Mesenchymal stem cell (in vitro differentiated cells and primary cell): ENCODE measurements at regions not wholly inside any gene's neighbourhood (a gene's known extent, or its start where the extent isn't known, plus 50 kb on each side); places are given as distances from the start of the nearest gene placed in this dataset.

ENCODE experiments used
- DNase-seq: peaks from one replicate; pipeline ENCODE4 v3.0.0-alpha.2; 2013
- H2AFZ ChIP-seq: one replicate; pipeline ENCODE4 v1.6.1; 2013; ENCODE audit warnings: low read depth, mild to moderate bottlenecking, control low read depth, inconsistent platforms, low read length, moderate library complexity
- H2AK5ac ChIP-seq: 2 replicates; pipeline ENCODE4 v1.6.1; 2013; ENCODE audit warnings: low read length, moderate library complexity, mild to moderate bottlenecking, inconsistent platforms; ENCODE audit not compliant: severe bottlenecking
- H2BK120ac ChIP-seq: one replicate; pipeline ENCODE4 v1.6.1; 2013; ENCODE audit warnings: low read depth, mild to moderate bottlenecking, inconsistent platforms, low read length, moderate library complexity
- H2BK12ac ChIP-seq, 2 experiments: one replicate each; pipeline ENCODE4 v1.6.1; 2013; ENCODE audit warnings: inconsistent platforms in 2 of 2, low read length in 2 of 2, mild to moderate bottlenecking in 2 of 2, moderate library complexity in 2 of 2, control low read depth in 1 of 2
- H2BK15ac ChIP-seq: one replicate; pipeline ENCODE4 v1.6.1; 2013; ENCODE audit warnings: mild to moderate bottlenecking, low read depth, inconsistent platforms; ENCODE audit not compliant: poor library complexity, severe bottlenecking
- H2BK5ac ChIP-seq: 2 replicates; pipeline ENCODE4 v1.6.1; 2013; ENCODE audit warnings: low read depth, mild to moderate bottlenecking, low read length, control low read depth, inconsistent platforms; ENCODE audit not compliant: poor library complexity, severe bottlenecking
- H3K14ac ChIP-seq, 2 experiments: one replicate each; pipeline ENCODE4 v1.6.1; 2013; ENCODE audit warnings: inconsistent platforms in 2 of 2, low read length in 2 of 2, control low read depth in 1 of 2, mild to moderate bottlenecking in 1 of 2, moderate library complexity in 1 of 2
- H3K18ac ChIP-seq, 2 experiments: one replicate each; pipeline ENCODE4 v1.6.1; 2013; ENCODE audit warnings: inconsistent platforms in 2 of 2, low read length in 2 of 2, control low read depth in 1 of 2, low read depth in 1 of 2, mild to moderate bottlenecking in 1 of 2
- H3K23ac ChIP-seq, 2 experiments: one replicate each; pipeline ENCODE4 v1.6.1; 2013; ENCODE audit warnings: inconsistent platforms in 2 of 2, low read length in 2 of 2, mild to moderate bottlenecking in 2 of 2, moderate library complexity in 2 of 2, control low read depth in 1 of 2
- H3K27ac ChIP-seq: 2 replicates; pipeline ENCODE4 v1.5.1; 2013; ENCODE audit warnings: mild to moderate bottlenecking, moderate library complexity, low read length, control low read depth, inconsistent platforms; ENCODE audit not compliant: poor library complexity, severe bottlenecking
- H3K27me3 ChIP-seq, 2 experiments: 2 replicates each; pipeline versions ENCODE4 v1.6.1 to v1.7.0; 2013; ENCODE audit warnings: low read length in 2 of 2, mild to moderate bottlenecking in 2 of 2, moderate library complexity in 2 of 2, control low read depth in 1 of 2, inconsistent platforms in 1 of 2; ENCODE audit not compliant: control insufficient read depth in 1 of 2, insufficient read depth in 1 of 2
- H3K36me3 ChIP-seq, 2 experiments: 2 replicates each; pipeline versions ENCODE4 v1.6.1 to v1.7.0; 2013; ENCODE audit warnings: low read length in 2 of 2, control low read depth in 1 of 2, inconsistent platforms in 1 of 2, low read depth in 1 of 2, mild to moderate bottlenecking in 1 of 2; ENCODE audit not compliant: insufficient read depth in 2 of 2, control insufficient read depth in 1 of 2
- H3K4ac ChIP-seq, 2 experiments: one replicate each; pipeline ENCODE4 v1.6.1; 2013; ENCODE audit warnings: inconsistent platforms in 2 of 2, low read length in 2 of 2, mild to moderate bottlenecking in 2 of 2, moderate library complexity in 2 of 2, control low read depth in 1 of 2, low read depth in 1 of 2
- H3K4me1 ChIP-seq: 2 replicates; pipeline ENCODE4 v1.6.1; 2013; ENCODE audit warnings: low read depth, low read length, control low read depth; ENCODE audit not compliant: control insufficient read depth, insufficient read depth
- H3K4me2 ChIP-seq: 2 replicates; pipeline ENCODE4 v1.6.1; 2013; ENCODE audit warnings: low read length, mild to moderate bottlenecking, inconsistent platforms; ENCODE audit not compliant: poor library complexity, severe bottlenecking
- H3K4me3 ChIP-seq, 2 experiments: 2 replicates each; pipeline versions ENCODE4 v1.5.1 to v1.7.0; 2013; ENCODE audit warnings: low read length in 2 of 2, mild to moderate bottlenecking in 2 of 2, control low read depth in 1 of 2, low read depth in 1 of 2; ENCODE audit not compliant: insufficient read depth in 1 of 2
- H3K79me1 ChIP-seq: replicated peaks from 2 replicates; pipeline ENCODE4 v1.6.1; 2013; ENCODE audit warnings: mild to moderate bottlenecking, control low read depth, low read length, inconsistent platforms; ENCODE audit not compliant: poor library complexity, severe bottlenecking
- H3K9ac ChIP-seq: 2 replicates; pipeline ENCODE4 v1.7.0; 2013; ENCODE audit warnings: mild to moderate bottlenecking, low read length, moderate library complexity
- H3K9me3 ChIP-seq: 2 replicates; pipeline ENCODE4 v1.7.0; 2013; ENCODE audit warnings: mild to moderate bottlenecking, low read length; ENCODE audit not compliant: control insufficient read depth
- H4K8ac ChIP-seq: one replicate; pipeline ENCODE4 v1.6.1; 2013; ENCODE audit warnings: inconsistent platforms, mild to moderate bottlenecking, low read length, moderate library complexity
- H4K91ac ChIP-seq: one replicate; pipeline ENCODE4 v1.6.1; 2013; ENCODE audit warnings: mild to moderate bottlenecking, low read length, inconsistent platforms
- WGBS: methylation state at CpG from one replicate; pipeline ENCODE4 v1.1.7; 2013; ENCODE audit warnings: mixed read lengths; 5-methylcytosine and 5-hydroxymethylcytosine counted together

DNA sequence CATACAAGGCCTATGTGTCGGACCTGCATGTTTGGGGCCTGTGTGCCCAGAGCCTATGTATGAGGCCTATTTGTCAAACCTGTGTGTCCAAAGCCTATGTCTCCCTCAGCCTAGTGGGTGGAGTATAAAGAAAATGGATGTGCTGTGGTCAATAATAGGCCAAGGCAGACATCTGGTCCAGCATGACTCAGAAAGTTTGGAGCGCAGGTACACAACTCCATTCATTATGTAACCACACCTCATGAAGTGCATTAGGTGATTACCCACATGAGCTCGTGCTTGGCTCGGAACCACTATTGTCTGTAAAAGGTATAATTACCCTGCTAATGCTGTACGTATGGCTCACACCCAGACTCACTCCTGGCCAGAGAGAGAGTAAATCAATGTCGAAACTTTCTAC, 302.4 kb upstream of the POU3F2 start:
- DNase-seq: no peak
- no peak overlapping the region for H2BK12ac ChIP-seq
- H4K8ac ChIP-seq: no peak overlapping the region
- H2AFZ ChIP-seq: no peak overlapping the region
- no peaks in the 10 kb centered on the region for H3K9me3 ChIP-seq
- H3K4me1 ChIP-seq: no peaks in the 10 kb centered on the region
- no peak overlapping the region for H3K4me2 ChIP-seq
- no peaks in the 10 kb centered on the region for H3K36me3 ChIP-seq
- WGBS: 93% methylated on average over 6 of the region's 6 CpGs
- H2BK120ac ChIP-seq: no peak overlapping the region
- no peak overlapping the region for H3K14ac ChIP-seq
- no peak overlapping the region for H3K23ac ChIP-seq
- no peaks in the 10 kb centered on the region for H3K27me3 ChIP-seq
- no peak overlapping the region for H2AK5ac ChIP-seq
- H3K27ac ChIP-seq: no peak overlapping the region
- H3K79me1 ChIP-seq: no peaks in the 10 kb centered on the region
- no peak overlapping the region for H3K9ac ChIP-seq
- no peak overlapping the region for H2BK5ac ChIP-seq
- H2BK15ac ChIP-seq: no peak overlapping the region
- H3K18ac ChIP-seq: no peak overlapping the region
- H3K4ac ChIP-seq: no peak overlapping the region
- no peak overlapping the region for H3K4me3 ChIP-seq
- H4K91ac ChIP-seq: peak overlapping the region; percentile 22

DNA sequence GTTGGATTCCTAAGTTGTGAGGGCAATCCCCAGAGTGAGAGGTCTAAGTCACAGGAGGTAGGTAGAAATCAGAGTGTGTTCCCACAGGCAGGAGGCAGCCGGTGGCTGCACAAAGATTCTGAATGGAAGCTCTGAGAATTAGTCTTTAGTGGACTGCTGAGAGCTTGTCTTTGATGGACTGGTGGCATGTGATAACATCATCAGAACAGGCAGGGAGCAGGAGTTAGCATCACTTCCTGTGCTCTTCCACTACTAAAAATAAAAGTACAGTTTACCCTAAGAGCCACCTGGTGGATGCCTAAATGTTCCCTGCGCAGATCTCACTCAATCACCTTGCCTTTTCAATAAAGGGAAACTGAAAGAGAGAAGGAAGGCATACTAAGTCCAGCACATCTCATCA, 294.6 kb upstream of the POU3F2 start:
- no peaks in the 10 kb centered on the region for H3K4me1 ChIP-seq
- H2BK5ac ChIP-seq: no peak overlapping the region
- no peak overlapping the region for H3K4me3 ChIP-seq
- no peaks in the 10 kb centered on the region for H3K9me3 ChIP-seq
- no peak overlapping the region for H3K27ac ChIP-seq
- H3K23ac ChIP-seq: no peak overlapping the region
- no peak overlapping the region for H2BK15ac ChIP-seq
- H3K4ac ChIP-seq: no peak overlapping the region
- no peak overlapping the region for H2BK120ac ChIP-seq
- no peak overlapping the region for H3K9ac ChIP-seq
- no peaks in the 10 kb centered on the region for H3K79me1 ChIP-seq
- H3K36me3 ChIP-seq: no peaks in the 10 kb centered on the region
- no peaks in the 10 kb centered on the region for H3K27me3 ChIP-seq
- no peak overlapping the region for H4K91ac ChIP-seq
- WGBS: 80% methylated on average over 2 of the region's 2 CpGs
- no peak overlapping the region for H4K8ac ChIP-seq
- H2BK12ac ChIP-seq: no peak overlapping the region
- H3K18ac ChIP-seq: no peak overlapping the region
- H2AK5ac ChIP-seq: no peak overlapping the region
- no peak overlapping the region for H3K4me2 ChIP-seq
- no peak for DNase-seq
- no peak overlapping the region for H3K14ac ChIP-seq
- H2AFZ ChIP-seq: no peak overlapping the region

DNA sequence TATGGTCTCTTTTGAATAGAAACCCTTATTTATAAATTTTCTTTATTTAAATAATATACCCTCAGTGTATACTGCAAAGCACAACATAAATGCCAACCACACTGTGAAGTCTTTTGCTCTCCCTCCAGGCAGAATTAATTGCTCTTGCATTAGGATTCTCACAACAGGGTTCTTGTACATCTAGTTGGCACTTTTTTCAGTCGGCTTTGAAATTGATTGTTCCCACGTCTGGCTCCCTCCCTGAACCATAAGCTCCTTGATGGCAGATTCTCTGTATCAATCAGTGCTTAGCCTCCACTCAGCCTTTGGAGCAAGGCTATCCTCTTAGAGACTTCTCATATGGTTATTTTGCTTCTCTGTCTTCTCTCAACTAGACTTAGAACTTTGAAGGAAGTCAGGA, 288.0 kb upstream of the POU3F2 start:
- Histone ChIP-seq H3K14ac (no peak overlapping the region), H4K91ac (no peak overlapping the region), H3K23ac (no peak overlapping the region), H3K79me1 (no peaks in the 10 kb centered on the region), H3K4ac (no peak overlapping the region), H3K4me3 (no peak overlapping the region), H3K27me3 (no peaks in the 10 kb centered on the region), H3K9ac (no peak overlapping the region), H2AK5ac (no peak overlapping the region), H3K27ac (no peak overlapping the region), H4K8ac (no peak overlapping the region), H2BK12ac (no peak overlapping the region), H2BK15ac (no peak overlapping the region), H3K4me1 (no peaks in the 10 kb centered on the region), H3K4me2 (no peak overlapping the region), H2BK120ac (no peak overlapping the region), H3K36me3 (no peaks in the 10 kb centered on the region), H3K9me3 (no peaks in the 10 kb centered on the region), H2BK5ac (no peak overlapping the region), H2AFZ (no peak overlapping the region), H3K18ac (no peak overlapping the region)
- WGBS: 60% methylated on average over 2 of the region's 2 CpGs
- no peak for DNase-seq

- H2AK5ac ChIP-seq: no peak overlapping the region
- no peak overlapping the region for H3K4me3 ChIP-seq
- H2BK12ac ChIP-seq: no peak overlapping the region
- WGBS: 82% methylated on average over 5 of the region's 6 CpGs
- no peaks in the 10 kb centered on the region for H3K36me3 ChIP-seq
- no peak overlapping the region for H3K9ac ChIP-seq
- H3K23ac ChIP-seq: no peak overlapping the region
- H3K4me2 ChIP-seq: no peak overlapping the region
- H2AFZ ChIP-seq: no peak overlapping the region
- H4K8ac ChIP-seq: no peak overlapping the region
- H2BK120ac ChIP-seq: no peak overlapping the region
- no peak for DNase-seq
- no peak overlapping the region for H3K4ac ChIP-seq
- no peak overlapping the region for H2BK15ac ChIP-seq
- H3K27ac ChIP-seq: no peak overlapping the region
- H3K14ac ChIP-seq: no peak overlapping the region
- no peak overlapping the region for H3K18ac ChIP-seq
- H2BK5ac ChIP-seq: no peak overlapping the region
- H3K79me1 ChIP-seq: no peaks in the 10 kb centered on the region
- no peaks in the 10 kb centered on the region for H3K4me1 ChIP-seq
- no peak overlapping the region for H4K91ac ChIP-seq
- H3K27me3 ChIP-seq: no peaks in the 10 kb centered on the region
- no peaks in the 10 kb centered on the region for H3K9me3 ChIP-seq
Measured at GRCh38 chr6:98547151-98547550, 287.2 kb upstream of the POU3F2 start.
